D721Med (cell line): ENCODE measurements at regions not wholly inside any gene's neighbourhood (a gene's known extent, or its start where the extent isn't known, plus 50 kb on each side); places are given as distances from the start of the nearest gene placed in this dataset.
A peak's percentile ranks its signal among the peaks of the same experiment; 100 is the strongest.

Experiments
- DNase-seq: peaks from one replicate; pipeline ENCODE4 v3.0.0; 2011; ENCODE audit warnings: low spot score; ENCODE audit not compliant: insufficient read length
- FAIRE-seq: peaks from 2 replicates; lab custom pipeline; 2011; peaks lifted over from hg19 to GRCh38; lab: Jason Lieb, UNC
- CTCF ChIP-seq: IDR thresholded peaks from 2 replicates; pipeline ENCODE4 v1.5.1; 2012; ENCODE audit warnings: mild to moderate bottlenecking, control low read depth; ENCODE audit not compliant: insufficient read depth; ENCODE audit errors: missing control alignments

GRCh38 chr5:165244407-165244806, 1739.0 kb downstream of the MAT2B start:
- no peak for FAIRE-seq

GRCh38 chr5:165258197-165258771, 1752.9 kb downstream of the MAT2B start:
- DNase-seq (no peak), FAIRE-seq (no peak)
- TF ChIP-seq CTCF, result no peak

More at GRCh38 chr5:165244407-165244806, 1739.0 kb downstream of the MAT2B start:
- no peak for TF ChIP-seq CTCF
- no peak for DNase-seq

GRCh38 chr5:165260426-165260825, 1755.0 kb downstream of the MAT2B start:
- FAIRE-seq (no peak), DNase-seq (no peak)
- no peak for TF ChIP-seq CTCF

- no peak for TF ChIP-seq CTCF
- DNase-seq (no peak), FAIRE-seq (peak; percentile 77)
These were observed 1758.1 kb downstream of the MAT2B start for GRCh38 chr5:165263536-165263935.

GRCh38 chr5:165266939-165267338, 1761.5 kb downstream of the MAT2B start:
- no peak for FAIRE-seq
- DNase-seq, result no peak
- TF ChIP-seq CTCF, result no peak

GRCh38 chr5:165272436-165272835, 1767.0 kb downstream of the MAT2B start:
- no peak for TF ChIP-seq CTCF
- DNase-seq (no peak), FAIRE-seq (no peak)

GRCh38 chr5:165277661-165278060, 1772.2 kb downstream of the MAT2B start:
- DNase-seq, result no peak
- no peak for TF ChIP-seq CTCF
- no peak for FAIRE-seq
